ENCODE measurements at regions not wholly inside any gene's neighbourhood (a gene's known extent, or its start where the extent isn't known, plus 50 kb on each side); places are given as distances from the start of the nearest gene placed in this dataset.

GRCh38 chr13:78868991-78869390 lies 210.0 kb upstream of the OBI1 start:
- TF ChIP-seq CTCF (IDR thresholded peaks at IDR 0.05) (no peak), POLR2A (IDR thresholded peaks at IDR 0.05) (no peak)

All from prostate gland (tissue), 2 donors.